Gastrocnemius medialis (tissue), 4 donors: ENCODE measurements at regions not wholly inside any gene's neighbourhood (a gene's known extent, or its start where the extent isn't known, plus 50 kb on each side); places are given as distances from the start of the nearest gene placed in this dataset.

ENCODE experiments used
- POLR2A ChIP-seq, 2 donors: fragments of 450-650 bp; IDR thresholded peaks; one replicate each; pipeline ENCODE4 v1.6.1; 2017; ENCODE audit warnings: antibody characterized with exemption in 2 of 2, mild to moderate bottlenecking in 2 of 2, moderate library complexity in 2 of 2
- TF ChIP-seq, protein P1 (sequence below), 5 experiments: fragments of 450-650 bp in 3 of 5; fragments of 200-600 bp in 2 of 5; sonication (generic) in 2 of 5; IDR thresholded peaks in 4 of 5; conservative IDR thresholded peaks in 1 of 5; 1 replicate in 4 of 5; 2 replicates in 1 of 5; pipeline ENCODE4 v1.5.1; 2016 to 2019; ENCODE audit warnings: antibody characterized with exemption in 5 of 5, mild to moderate bottlenecking in 3 of 5, moderate library complexity in 3 of 5

DNA sequence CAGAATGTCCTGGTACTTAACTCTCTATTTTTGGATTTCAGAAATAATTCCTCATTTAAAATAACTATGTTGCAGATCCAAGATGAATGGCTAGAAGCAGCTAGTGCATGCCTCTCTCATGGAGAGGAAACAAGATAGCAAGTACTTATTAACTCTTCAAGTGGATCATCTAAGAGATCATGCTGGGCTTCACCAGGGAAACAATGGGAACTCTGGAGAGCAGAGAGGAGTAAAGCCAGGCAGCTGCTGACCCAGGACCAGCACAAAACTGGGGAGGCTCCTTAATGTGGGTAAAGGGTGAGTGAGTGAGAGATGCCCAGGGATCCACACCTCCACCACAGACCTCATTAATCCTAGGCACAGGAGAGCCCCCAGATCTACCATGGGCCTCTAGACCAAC is 897.8 kb upstream of the ACO1 start:
- no peak for TF ChIP-seq POLR2A (IDR thresholded peaks at IDR 0.05)
- TF ChIP-seq, protein P1, sequence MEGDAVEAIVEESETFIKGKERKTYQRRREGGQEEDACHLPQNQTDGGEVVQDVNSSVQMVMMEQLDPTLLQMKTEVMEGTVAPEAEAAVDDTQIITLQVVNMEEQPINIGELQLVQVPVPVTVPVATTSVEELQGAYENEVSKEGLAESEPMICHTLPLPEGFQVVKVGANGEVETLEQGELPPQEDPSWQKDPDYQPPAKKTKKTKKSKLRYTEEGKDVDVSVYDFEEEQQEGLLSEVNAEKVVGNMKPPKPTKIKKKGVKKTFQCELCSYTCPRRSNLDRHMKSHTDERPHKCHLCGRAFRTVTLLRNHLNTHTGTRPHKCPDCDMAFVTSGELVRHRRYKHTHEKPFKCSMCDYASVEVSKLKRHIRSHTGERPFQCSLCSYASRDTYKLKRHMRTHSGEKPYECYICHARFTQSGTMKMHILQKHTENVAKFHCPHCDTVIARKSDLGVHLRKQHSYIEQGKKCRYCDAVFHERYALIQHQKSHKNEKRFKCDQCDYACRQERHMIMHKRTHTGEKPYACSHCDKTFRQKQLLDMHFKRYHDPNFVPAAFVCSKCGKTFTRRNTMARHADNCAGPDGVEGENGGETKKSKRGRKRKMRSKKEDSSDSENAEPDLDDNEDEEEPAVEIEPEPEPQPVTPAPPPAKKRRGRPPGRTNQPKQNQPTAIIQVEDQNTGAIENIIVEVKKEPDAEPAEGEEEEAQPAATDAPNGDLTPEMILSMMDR (IDR thresholded peaks at IDR 0.05 in 4 of 5, conservative IDR thresholded peaks at IDR 0.05 in 1 of 5) = no peak
